Activated CD4-positive, alpha-beta memory T cell treated with anti-CD3 and anti-CD28 coated beads for 36 hours (primary cell): ENCODE measurements at regions not wholly inside any gene's neighbourhood (a gene's known extent, or its start where the extent isn't known, plus 50 kb on each side); places are given as distances from the start of the nearest gene placed in this dataset.
"Not testable (repeated sequence)": the region's sequence is repeated elsewhere in the genome, so short reads cannot be mapped to it uniquely, and the experiment has no call there.

Experiments used
- CTCF ChIA-PET: fragments of 350-600 bp; sonication (Branson Sonifier 250); formaldehyde crosslinking; loops from one replicate; lab custom pipeline; 2021; ENCODE audit warnings: antibody characterized with exemption, inconsistent platforms; lab: Charles Lee
- POLR2A ChIA-PET: fragments of 350-600 bp; sonication (Branson Sonifier 250); formaldehyde crosslinking; loops from one replicate; lab custom pipeline; 2021; ENCODE audit warnings: antibody characterized with exemption; lab: Charles Lee
- DNase-seq: peaks from one replicate; pipeline ENCODE4 v3.0.0-alpha.2; 2020
- H3K27ac Mint-ChIP-seq: one replicate; pipeline ENCODE4 v1.8.0; 2021; ENCODE audit warnings: mixed read lengths
- H3K27me3 Mint-ChIP-seq: one replicate; pipeline ENCODE4 v1.8.0; 2021; ENCODE audit warnings: mixed read lengths
- H3K36me3 Mint-ChIP-seq: one replicate; pipeline ENCODE4 v1.8.0; 2021; ENCODE audit warnings: mixed read lengths
- H3K4me1 Mint-ChIP-seq: one replicate; pipeline ENCODE4 v1.8.0; 2021; ENCODE audit warnings: low read depth, mixed read lengths
- H3K4me3 Mint-ChIP-seq: one replicate; pipeline ENCODE4 v1.8.0; 2021; ENCODE audit warnings: mild to moderate bottlenecking, mixed read lengths
- H3K9me3 Mint-ChIP-seq: one replicate; pipeline ENCODE4 v1.8.0; 2021; ENCODE audit warnings: mixed read lengths
- intact Hi-C: fragments of 100-400 bp; cut with micrococcal nuclease; formaldehyde crosslinking; loops from one replicate; pipeline ENCODE4 v1.15.1; 2023

DNA sequence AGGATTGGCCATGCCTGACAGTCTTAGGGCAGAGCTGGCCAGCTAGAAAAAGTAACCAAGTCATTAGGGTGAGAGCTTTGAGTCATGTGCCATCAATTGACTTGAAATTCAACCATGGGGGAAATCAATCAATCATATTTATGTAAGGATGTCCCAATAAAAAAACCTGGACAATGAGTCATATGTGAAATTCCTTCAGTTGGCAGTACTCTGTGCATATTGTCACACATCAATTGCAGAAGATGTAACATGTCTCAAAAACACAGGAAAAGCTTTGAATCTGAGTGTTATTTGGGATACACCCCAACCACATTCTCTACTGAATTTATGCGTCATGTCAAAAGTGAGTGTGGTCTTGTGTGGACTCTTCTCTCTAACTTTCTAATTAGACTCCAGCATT, 1004.1 kb upstream of the NRXN1 start:
- H3K27ac Mint-ChIP-seq: no peak overlapping the region
- no peak for DNase-seq
- no peaks in the 10 kb centered on the region for H3K9me3 Mint-ChIP-seq
- no peaks in the 10 kb centered on the region for H3K36me3 Mint-ChIP-seq
- no peak overlapping the region for H3K4me3 Mint-ChIP-seq
- CTCF ChIA-PET: no interaction called here
- H3K4me1 Mint-ChIP-seq: no peaks in the 10 kb centered on the region
- no peaks in the 10 kb centered on the region for H3K27me3 Mint-ChIP-seq
- intact Hi-C loops: no loop called here
- POLR2A ChIA-PET: interaction anchor here (0.6 kb wide), 1 partner anchor 615 kb away, joined by 3 read pairs; no protein-coding TSS in a partner anchor

DNA sequence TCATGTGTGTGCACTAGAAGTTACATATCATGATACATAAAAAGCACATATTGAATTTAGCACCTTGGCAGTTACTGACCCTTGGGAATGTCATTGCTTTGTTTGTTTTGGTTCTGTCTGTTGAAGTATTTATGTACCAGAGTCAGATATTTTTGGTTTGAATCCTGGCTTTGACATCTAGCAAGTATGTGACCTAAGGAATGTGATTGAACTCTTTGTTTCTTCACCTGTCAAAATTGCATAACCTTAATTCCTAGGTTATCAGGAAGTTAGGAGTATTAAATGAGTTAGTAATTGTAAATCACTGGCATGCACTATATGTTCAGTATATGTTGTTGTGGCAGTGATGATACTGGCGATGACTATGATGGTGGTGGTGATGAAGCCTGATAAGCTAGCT, 1003.5 kb upstream of the NRXN1 start:
- H3K4me3 Mint-ChIP-seq: no peak overlapping the region
- intact Hi-C loops: no loop called here
- ChIA-PET POLR2A (no interaction called here), CTCF (no interaction called here)
- H3K4me1 Mint-ChIP-seq: no peaks in the 10 kb centered on the region
- no peak for DNase-seq
- H3K9me3 Mint-ChIP-seq: no peaks in the 10 kb centered on the region
- H3K27me3 Mint-ChIP-seq: no peaks in the 10 kb centered on the region
- H3K27ac Mint-ChIP-seq: no peak overlapping the region
- H3K36me3 Mint-ChIP-seq: no peaks in the 10 kb centered on the region

DNA sequence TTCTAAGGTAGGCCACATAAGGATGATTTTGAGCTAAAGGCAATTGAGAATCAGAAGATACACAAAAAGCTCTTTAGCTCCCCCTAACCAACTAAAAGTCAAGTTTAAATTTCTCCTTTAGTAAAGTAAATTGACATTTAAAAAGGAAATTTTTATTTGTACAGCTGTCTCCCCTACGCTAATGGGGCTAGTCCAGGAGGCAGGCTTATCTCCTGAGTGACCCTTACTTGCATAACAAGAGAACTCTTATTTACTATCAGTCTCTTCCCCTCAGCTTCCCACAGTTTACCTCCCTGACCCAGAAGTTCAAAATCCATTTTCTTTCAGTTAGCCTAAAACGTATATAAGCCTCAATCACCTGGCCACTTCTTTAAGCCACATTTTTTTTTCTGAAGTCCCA, 1002.8 kb upstream of the NRXN1 start:
- DNase-seq: no peak
- no peak overlapping the region for H3K27ac Mint-ChIP-seq
- peaks cover 2% of the 10 kb centered on the region for H3K9me3 Mint-ChIP-seq
- ChIA-PET CTCF (no interaction called here), POLR2A (no interaction called here)
- no peaks in the 10 kb centered on the region for H3K36me3 Mint-ChIP-seq
- H3K4me1 Mint-ChIP-seq: no peaks in the 10 kb centered on the region
- H3K27me3 Mint-ChIP-seq: no peaks in the 10 kb centered on the region
- H3K4me3 Mint-ChIP-seq: no peak overlapping the region
- intact Hi-C loops: no loop called here

DNA sequence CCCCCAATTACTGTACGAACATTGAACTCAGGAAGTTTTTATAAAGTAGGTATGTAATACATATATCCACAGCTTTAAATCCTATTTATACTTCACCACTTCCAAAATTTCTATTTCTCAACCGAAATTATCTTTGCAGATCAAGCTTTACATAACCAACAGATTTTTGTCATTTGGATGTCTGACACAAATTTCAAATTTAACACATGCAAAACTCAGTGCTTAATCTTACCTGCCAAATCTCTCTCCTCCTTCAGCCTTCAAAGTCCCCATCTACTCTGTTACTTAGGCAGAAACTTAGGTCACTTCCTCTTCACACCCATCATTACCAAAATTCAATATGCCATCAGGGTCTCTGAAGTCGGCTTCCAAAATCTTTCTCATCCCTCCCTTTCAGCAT, 990.1 kb upstream of the NRXN1 start:
- Mint-ChIP-seq H3K27ac (no peak overlapping the region), H3K27me3 (no peaks in the 10 kb centered on the region), H3K4me3 (no peak overlapping the region), H3K36me3 (no peaks in the 10 kb centered on the region), H3K4me1 (no peaks in the 10 kb centered on the region), H3K9me3 (no peaks in the 10 kb centered on the region)
- POLR2A ChIA-PET: no interaction called here
- CTCF ChIA-PET: no interaction called here
- intact Hi-C loops: no loop called here
- DNase-seq: no peak

DNA sequence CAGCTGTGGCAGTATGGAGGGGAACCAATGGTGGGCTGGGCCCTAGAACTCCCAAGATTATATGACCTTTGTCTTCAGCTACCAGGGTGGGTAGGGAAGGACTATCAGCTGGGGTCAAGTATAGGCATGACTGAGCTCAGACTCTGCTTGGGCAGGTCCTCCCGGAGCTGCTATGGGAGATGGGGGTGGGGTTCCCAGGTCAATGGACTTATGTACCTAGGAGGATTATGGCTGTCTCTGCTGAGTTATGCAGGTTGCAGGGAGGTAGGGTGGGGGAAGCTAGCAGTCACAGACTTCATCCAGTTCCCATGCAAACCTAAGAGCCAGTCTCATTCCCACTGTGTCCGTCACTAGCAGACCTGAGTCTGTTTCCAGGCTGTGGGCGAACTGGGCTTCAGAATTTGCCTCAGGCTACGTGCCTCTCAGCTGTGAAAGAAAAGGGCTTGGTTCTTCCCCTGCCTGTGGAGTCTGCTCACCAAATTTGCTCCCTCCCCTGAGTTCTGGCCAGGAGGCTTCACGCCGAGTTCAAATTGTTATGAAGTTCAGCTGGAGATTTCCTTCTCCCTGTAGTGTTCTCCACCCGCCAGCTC, 985.8 kb upstream of the NRXN1 start:
- POLR2A ChIA-PET: no interaction called here
- Mint-ChIP-seq H3K27ac (no peak overlapping the region), H3K4me3 (no peak overlapping the region), H3K9me3 (peaks cover 18% of the 10 kb centered on the region), H3K27me3 (no peaks in the 10 kb centered on the region), H3K36me3 (no peaks in the 10 kb centered on the region), H3K4me1 (no peaks in the 10 kb centered on the region)
- CTCF ChIA-PET: no interaction called here
- DNase-seq: no peak
- intact Hi-C loops: no loop called here

DNA sequence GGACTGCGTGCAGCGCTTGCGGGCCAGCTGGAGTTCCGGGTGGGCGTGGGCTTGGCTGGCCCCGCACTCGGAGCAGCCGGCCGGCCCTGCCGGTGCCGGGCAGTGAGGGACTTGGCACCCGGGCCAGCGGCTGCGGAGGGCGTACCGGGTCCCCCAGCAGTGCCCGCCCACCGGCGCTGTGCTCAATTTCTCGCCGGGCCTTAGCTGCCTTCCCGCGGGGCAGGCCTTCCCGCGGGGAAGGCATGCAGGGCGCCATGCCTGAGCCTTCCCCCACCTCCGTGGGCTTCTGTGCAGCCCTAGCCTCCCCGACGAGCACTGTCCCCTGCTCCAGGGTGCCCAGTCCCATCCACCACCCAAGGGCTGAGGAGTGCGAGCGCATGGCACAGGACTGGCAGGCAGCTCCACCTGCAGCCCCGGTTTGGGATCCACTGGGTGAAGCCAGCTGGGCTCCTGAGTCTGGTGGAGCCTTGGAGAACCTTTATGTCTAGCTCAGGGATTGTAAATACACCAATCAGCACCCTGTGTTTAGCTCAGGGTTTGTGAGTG, 975.0 kb upstream of the NRXN1 start:
- POLR2A ChIA-PET, DNase-seq, intact Hi-C loops, H3K36me3 Mint-ChIP-seq, H3K4me1 Mint-ChIP-seq, CTCF ChIA-PET, H3K27ac Mint-ChIP-seq, H3K27me3 Mint-ChIP-seq, H3K4me3 Mint-ChIP-seq: not testable (repeated sequence)
- H3K9me3 Mint-ChIP-seq: peaks cover 11% of the 10 kb centered on the region

DNA sequence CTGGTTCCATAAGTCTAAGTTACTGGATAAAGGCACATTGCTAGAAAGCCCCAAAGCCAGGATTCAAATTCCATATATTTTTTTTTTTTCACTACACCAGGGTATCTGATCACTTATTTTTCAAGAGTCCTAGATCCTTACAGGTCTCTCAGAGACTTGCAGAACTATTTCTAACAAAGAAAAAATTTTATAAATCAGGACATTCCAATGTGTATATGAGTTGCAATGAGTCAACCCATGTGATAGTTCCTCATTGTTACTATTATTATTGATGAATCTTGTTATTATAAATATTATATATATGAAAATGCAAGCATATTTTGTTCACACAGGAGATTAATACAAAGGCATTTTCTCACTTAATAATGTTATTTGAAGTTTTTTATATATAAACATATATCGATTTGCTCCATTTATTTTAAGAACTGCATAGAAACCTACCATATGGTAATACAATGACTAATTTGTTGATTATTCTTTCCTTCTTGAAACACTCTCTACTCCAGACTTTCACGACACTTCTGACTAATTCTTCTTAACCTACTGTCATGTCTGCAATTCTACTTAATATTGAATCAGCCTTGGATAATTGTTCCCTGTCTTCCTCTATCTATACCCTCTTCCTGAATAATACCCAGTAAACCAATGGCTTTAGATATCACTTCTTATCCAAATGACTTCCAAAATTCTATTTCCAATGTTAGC, 968.4 kb upstream of the NRXN1 start:
- Mint-ChIP-seq H3K27ac (no peak overlapping the region), H3K4me3 (no peak overlapping the region), H3K4me1 (no peaks in the 10 kb centered on the region), H3K27me3 (no peaks in the 10 kb centered on the region), H3K36me3 (no peaks in the 10 kb centered on the region), H3K9me3 (peaks cover 10% of the 10 kb centered on the region)
- DNase-seq: no peak
- ChIA-PET POLR2A (no interaction called here), CTCF (no interaction called here)
- intact Hi-C loops: no loop called here

DNA sequence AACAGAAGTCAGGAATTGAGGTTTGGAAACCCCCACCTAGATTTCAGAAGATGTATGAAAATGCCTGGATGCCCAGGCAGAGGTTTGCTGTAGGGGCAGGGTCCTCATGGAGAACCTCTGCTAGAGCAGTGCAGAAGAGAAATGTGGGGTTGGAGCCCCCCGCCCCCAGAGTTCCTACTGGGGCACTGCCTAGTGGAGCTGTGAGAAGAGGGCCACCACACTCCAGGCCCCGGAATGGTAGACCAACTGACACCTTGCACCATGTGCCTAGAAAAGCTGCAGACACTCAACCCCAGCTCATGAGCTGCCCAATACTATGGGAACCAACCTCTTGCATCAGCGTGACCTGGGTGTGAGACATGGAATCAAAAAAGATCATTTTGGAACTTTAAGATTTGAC, 967.0 kb upstream of the NRXN1 start:
- H3K9me3 Mint-ChIP-seq: peaks cover 12% of the 10 kb centered on the region
- CTCF ChIA-PET: no interaction called here
- H3K4me3 Mint-ChIP-seq: no peak overlapping the region
- no peak for DNase-seq
- POLR2A ChIA-PET: no interaction called here
- H3K4me1 Mint-ChIP-seq: no peaks in the 10 kb centered on the region
- H3K27me3 Mint-ChIP-seq: no peaks in the 10 kb centered on the region
- intact Hi-C loops: no loop called here
- H3K27ac Mint-ChIP-seq: no peak overlapping the region
- no peaks in the 10 kb centered on the region for H3K36me3 Mint-ChIP-seq

DNA sequence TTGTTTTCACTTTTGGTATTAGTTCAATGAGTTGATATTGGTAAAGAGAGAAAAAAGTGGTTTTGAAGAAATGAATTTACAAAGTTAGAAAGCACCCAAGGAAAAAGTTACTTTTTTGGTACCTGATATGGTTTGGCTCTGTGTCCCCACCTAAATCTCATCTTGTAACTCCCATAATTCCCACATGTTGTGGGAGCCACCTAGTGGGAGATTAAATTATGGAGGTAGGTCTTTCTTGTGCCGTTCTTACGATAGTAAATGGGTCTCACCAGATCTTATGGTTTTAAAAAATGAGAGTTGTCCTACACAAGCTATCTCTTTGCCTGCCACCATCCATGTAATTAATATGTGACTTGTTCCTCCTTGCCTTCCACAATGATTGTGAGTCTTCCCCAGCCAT, 965.6 kb upstream of the NRXN1 start:
- Mint-ChIP-seq H3K36me3 (no peaks in the 10 kb centered on the region), H3K4me3 (no peak overlapping the region), H3K9me3 (peaks cover 16% of the 10 kb centered on the region), H3K27me3 (no peaks in the 10 kb centered on the region), H3K27ac (no peak overlapping the region), H3K4me1 (no peaks in the 10 kb centered on the region)
- ChIA-PET POLR2A (no interaction called here), CTCF (no interaction called here)
- DNase-seq: no peak
- intact Hi-C loops: no loop called here

DNA sequence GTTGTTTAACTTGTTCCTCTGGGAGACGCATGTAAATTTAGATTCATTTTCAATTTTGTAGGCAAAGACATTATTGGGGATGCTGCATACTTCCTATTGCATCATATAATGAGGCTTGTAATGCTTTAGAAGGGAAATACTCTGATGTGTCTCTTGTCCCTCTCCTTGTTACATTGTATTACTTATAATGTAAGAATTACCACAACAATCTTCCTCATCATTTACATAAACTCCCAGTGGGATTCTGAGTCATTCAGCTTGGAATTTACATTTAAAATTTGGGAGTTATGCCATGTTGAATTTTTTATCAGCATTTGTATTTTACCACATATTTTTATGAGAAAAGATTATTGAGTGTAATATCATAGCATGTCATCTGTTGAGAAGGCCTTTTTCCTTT, 963.4 kb upstream of the NRXN1 start:
- no peaks in the 10 kb centered on the region for H3K36me3 Mint-ChIP-seq
- intact Hi-C loops: no loop called here
- no peak overlapping the region for H3K27ac Mint-ChIP-seq
- H3K27me3 Mint-ChIP-seq: no peaks in the 10 kb centered on the region
- DNase-seq: no peak
- ChIA-PET CTCF (no interaction called here), POLR2A (no interaction called here)
- H3K9me3 Mint-ChIP-seq: peaks cover 10% of the 10 kb centered on the region
- no peak overlapping the region for H3K4me3 Mint-ChIP-seq
- no peaks in the 10 kb centered on the region for H3K4me1 Mint-ChIP-seq

DNA sequence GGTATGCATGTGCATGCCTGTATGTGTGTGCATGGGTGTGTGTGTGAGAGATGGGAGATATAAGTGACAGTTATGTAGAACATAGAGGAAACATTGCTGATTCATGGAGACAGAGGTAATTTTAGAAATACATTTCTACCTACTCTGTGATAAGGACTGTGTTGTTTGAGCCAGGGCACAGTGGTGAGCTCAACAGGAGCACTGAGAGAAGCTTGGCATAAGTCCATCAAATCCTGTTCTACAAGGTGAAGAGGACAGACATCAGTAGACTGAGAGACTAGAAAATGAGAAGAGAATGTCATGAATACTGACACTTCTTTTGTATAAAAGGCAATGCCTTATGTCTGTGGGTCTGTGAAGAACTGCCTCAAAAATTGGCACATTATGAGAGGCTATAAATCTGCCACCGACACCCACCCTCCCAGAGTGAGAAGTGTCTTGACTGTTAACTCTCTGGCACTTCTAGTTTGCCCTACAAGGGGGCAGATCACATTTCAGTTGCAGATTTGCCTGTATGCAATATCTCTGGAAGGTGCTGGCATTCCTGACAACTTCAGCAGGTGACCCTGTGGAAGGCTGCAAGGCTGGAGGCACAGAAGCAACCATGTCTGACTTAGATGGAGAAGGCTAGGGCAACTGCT, 962.3 kb upstream of the NRXN1 start:
- Mint-ChIP-seq H3K27me3 (no peaks in the 10 kb centered on the region), H3K9me3 (peaks cover 8% of the 10 kb centered on the region), H3K36me3 (no peaks in the 10 kb centered on the region), H3K4me3 (no peak overlapping the region), H3K4me1 (no peaks in the 10 kb centered on the region), H3K27ac (no peak overlapping the region)
- intact Hi-C loops: no loop called here
- DNase-seq: no peak
- POLR2A ChIA-PET: no interaction called here
- CTCF ChIA-PET: no interaction called here

DNA sequence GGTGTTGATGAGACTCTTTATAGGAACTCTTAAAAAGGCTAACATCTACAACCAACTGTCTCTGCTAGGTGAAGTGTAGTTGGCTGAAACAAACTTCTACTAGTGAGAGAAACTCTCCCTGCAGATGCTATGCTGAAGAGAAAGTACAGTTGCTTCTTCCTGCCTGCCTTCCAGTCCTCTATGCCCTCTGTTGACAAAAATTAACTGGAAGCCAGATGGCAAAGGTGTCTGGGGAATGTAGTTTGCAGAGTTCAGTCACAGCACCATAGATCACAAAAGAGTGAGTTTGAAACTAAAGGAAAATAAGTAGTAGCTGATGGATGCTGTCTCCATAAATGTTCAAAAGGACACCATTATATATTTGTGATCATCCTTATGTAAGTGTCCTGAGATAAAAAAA, 958.8 kb upstream of the NRXN1 start:
- Mint-ChIP-seq H3K4me3 (no peak overlapping the region), H3K27ac (no peak overlapping the region), H3K36me3 (no peaks in the 10 kb centered on the region), H3K9me3 (peaks cover 9% of the 10 kb centered on the region), H3K27me3 (no peaks in the 10 kb centered on the region), H3K4me1 (no peaks in the 10 kb centered on the region)
- intact Hi-C loops: no loop called here
- POLR2A ChIA-PET: no interaction called here
- CTCF ChIA-PET: no interaction called here
- no peak for DNase-seq

DNA sequence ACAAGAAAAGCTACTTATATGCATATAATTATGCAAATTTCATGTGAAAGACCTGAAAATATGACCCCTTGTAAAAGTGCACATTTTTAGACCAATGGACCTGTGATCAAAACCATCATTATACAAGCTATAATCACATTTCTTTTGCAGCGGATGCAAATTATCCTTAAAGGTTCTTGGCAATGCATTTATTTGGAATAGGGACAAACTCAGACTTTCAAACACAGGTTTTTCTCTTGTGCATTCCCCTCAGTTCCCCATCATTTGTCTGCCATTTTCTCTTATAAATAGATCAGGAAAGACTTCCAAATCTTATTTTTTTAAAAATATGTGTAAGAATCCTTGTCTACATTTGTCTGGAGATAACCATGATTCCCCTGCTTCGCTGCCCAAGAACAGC, 954.2 kb upstream of the NRXN1 start:
- no peaks in the 10 kb centered on the region for H3K36me3 Mint-ChIP-seq
- DNase-seq: no peak
- peaks cover 5% of the 10 kb centered on the region for H3K9me3 Mint-ChIP-seq
- ChIA-PET POLR2A (no interaction called here), CTCF (no interaction called here)
- no peak overlapping the region for H3K27ac Mint-ChIP-seq
- intact Hi-C loops: no loop called here
- H3K4me3 Mint-ChIP-seq: no peak overlapping the region
- no peaks in the 10 kb centered on the region for H3K4me1 Mint-ChIP-seq
- no peaks in the 10 kb centered on the region for H3K27me3 Mint-ChIP-seq
